HG02678 (cell line): ENCODE measurements at regions not wholly inside any gene's neighbourhood (a gene's known extent, or its start where the extent isn't known, plus 50 kb on each side); places are given as distances from the start of the nearest gene placed in this dataset.
"Not testable (repeated sequence)": the region's sequence is repeated elsewhere in the genome, so short reads cannot be mapped to it uniquely, and the experiment has no call there.

ENCODE experiments used
- ATAC-seq: cut with Tn5 transposase; IDR thresholded peaks from one replicate; pipeline ENCODE4 v1.9.1; 2021; ENCODE audit warnings: mild to moderate bottlenecking, moderate library complexity; ENCODE audit not compliant: unreplicated experiment

GRCh38 chr21:15562748-15563147 lies 167.0 kb upstream of the USP25 start:
- ATAC-seq, result no peak

GRCh38 chr21:15564907-15565306 lies 164.9 kb upstream of the USP25 start:
- no peak for ATAC-seq

GRCh38 chr21:15566703-15567102 lies 163.1 kb upstream of the USP25 start:
- ATAC-seq, result no peak

GRCh38 chr21:15567191-15567590 lies 162.6 kb upstream of the USP25 start:
- ATAC-seq, result no peak

- ATAC-seq, result no peak
Observed at GRCh38 chr21:15568516-15568915, 161.3 kb upstream of the USP25 start.

GRCh38 chr21:15586752-15587427 lies 142.9 kb upstream of the USP25 start:
- no peak for ATAC-seq

GRCh38 chr21:15592271-15592860 lies 137.4 kb upstream of the USP25 start:
- ATAC-seq, result no peak

- ATAC-seq, result no peak
Observed at GRCh38 chr21:15592957-15593356, 136.8 kb upstream of the USP25 start.

GRCh38 chr21:15601390-15601789 lies 128.4 kb upstream of the USP25 start:
- no peak for ATAC-seq

- ATAC-seq, result no peak
Observed at GRCh38 chr21:15604413-15604812, 125.4 kb upstream of the USP25 start.

GRCh38 chr21:15614766-15615165 lies 115.0 kb upstream of the USP25 start:
- ATAC-seq, result no peak

- ATAC-seq, result no peak
Observed at GRCh38 chr21:15616864-15617574, 112.8 kb upstream of the USP25 start.

- no peak for ATAC-seq
Observed at GRCh38 chr21:15617964-15618363, 111.8 kb upstream of the USP25 start.

- no peak for ATAC-seq
Observed at GRCh38 chr21:15620892-15621291, 108.9 kb upstream of the USP25 start.

GRCh38 chr21:15624646-15625045 lies 105.1 kb upstream of the USP25 start:
- no peak for ATAC-seq

GRCh38 chr21:15625363-15625762 lies 104.4 kb upstream of the USP25 start:
- ATAC-seq, result no peak

- ATAC-seq, result no peak
Observed at GRCh38 chr21:15626031-15626430, 103.8 kb upstream of the USP25 start.

GRCh38 chr21:15627011-15627410 lies 102.8 kb upstream of the USP25 start:
- ATAC-seq, result no peak

- ATAC-seq, result no peak
Observed at GRCh38 chr21:15627823-15628222, 102.0 kb upstream of the USP25 start.

GRCh38 chr21:15631342-15631741 lies 98.4 kb upstream of the USP25 start:
- no peak for ATAC-seq

- not testable (repeated sequence) for ATAC-seq
Observed at GRCh38 chr21:15634541-15634940, 95.2 kb upstream of the USP25 start.

- ATAC-seq, result no peak
Observed at GRCh38 chr21:15638856-15639549, 90.8 kb upstream of the USP25 start.
